NCI-H82 (cell line): ENCODE measurements at regions not wholly inside any gene's neighbourhood (a gene's known extent, or its start where the extent isn't known, plus 50 kb on each side); places are given as distances from the start of the nearest gene placed in this dataset.

Experiments
- DNase-seq: peaks from one replicate; lab custom pipeline; 2025; lab: John Stamatoyannopoulos, UW

GRCh38 chr5:24376210-24376609 lies 268.6 kb downstream of the CDH10 start:
- DNase-seq, result no peak

GRCh38 chr5:24376616-24377015 lies 268.2 kb downstream of the CDH10 start:
- DNase-seq, result no peak

- peak; percentile 75 for DNase-seq
Observed at GRCh38 chr5:24381861-24382489, 262.8 kb downstream of the CDH10 start.

GRCh38 chr5:24385070-24385469 lies 259.7 kb downstream of the CDH10 start:
- no peak for DNase-seq

- DNase-seq, result no peak
Observed at GRCh38 chr5:24385617-24386016, 259.2 kb downstream of the CDH10 start.

- no peak for DNase-seq
Observed at GRCh38 chr5:24388448-24388847, 256.3 kb downstream of the CDH10 start.

- DNase-seq, result no peak
Observed at GRCh38 chr5:24389968-24390367, 254.8 kb downstream of the CDH10 start.

- no peak for DNase-seq
Observed at GRCh38 chr5:24391816-24392215, 253.0 kb downstream of the CDH10 start.

- DNase-seq, result no peak
Observed at GRCh38 chr5:24397601-24398000, 247.2 kb downstream of the CDH10 start.

GRCh38 chr5:24401773-24402172 lies 243.0 kb downstream of the CDH10 start:
- peak; percentile 0 for DNase-seq

GRCh38 chr5:24407466-24407865 lies 237.3 kb downstream of the CDH10 start:
- DNase-seq, result peak; percentile 85

GRCh38 chr5:24428345-24428744 lies 216.4 kb downstream of the CDH10 start:
- DNase-seq, result no peak

- no peak for DNase-seq
Observed at GRCh38 chr5:24433555-24433954, 211.2 kb downstream of the CDH10 start.
